ENCODE measurements at regions not wholly inside any gene's neighbourhood (a gene's known extent, or its start where the extent isn't known, plus 50 kb on each side); places are given as distances from the start of the nearest gene placed in this dataset.

DNA sequence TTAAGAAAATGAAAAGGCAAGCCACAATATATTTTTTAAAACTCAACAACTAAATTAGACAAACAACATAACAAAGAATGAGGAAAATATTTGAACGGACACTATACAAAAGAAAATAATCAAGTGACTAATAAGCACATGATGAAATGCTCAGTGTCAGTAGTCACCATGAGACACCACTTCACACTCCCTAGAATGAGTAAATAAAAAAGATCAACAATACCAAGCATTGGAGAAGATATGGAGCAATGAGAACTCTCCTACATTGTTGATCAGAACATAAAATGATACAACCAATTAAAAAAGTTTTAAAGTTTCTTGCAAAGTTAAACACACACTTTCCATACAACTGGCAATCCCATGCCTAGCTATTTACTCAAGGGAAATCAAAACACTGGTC lies 222.2 kb downstream of the C7orf25 start:
- H3K4me3 ChIP-seq (ENCODE audit: low read depth, low read length) = no peak overlapping the region
- TF ChIP-seq, protein P1, sequence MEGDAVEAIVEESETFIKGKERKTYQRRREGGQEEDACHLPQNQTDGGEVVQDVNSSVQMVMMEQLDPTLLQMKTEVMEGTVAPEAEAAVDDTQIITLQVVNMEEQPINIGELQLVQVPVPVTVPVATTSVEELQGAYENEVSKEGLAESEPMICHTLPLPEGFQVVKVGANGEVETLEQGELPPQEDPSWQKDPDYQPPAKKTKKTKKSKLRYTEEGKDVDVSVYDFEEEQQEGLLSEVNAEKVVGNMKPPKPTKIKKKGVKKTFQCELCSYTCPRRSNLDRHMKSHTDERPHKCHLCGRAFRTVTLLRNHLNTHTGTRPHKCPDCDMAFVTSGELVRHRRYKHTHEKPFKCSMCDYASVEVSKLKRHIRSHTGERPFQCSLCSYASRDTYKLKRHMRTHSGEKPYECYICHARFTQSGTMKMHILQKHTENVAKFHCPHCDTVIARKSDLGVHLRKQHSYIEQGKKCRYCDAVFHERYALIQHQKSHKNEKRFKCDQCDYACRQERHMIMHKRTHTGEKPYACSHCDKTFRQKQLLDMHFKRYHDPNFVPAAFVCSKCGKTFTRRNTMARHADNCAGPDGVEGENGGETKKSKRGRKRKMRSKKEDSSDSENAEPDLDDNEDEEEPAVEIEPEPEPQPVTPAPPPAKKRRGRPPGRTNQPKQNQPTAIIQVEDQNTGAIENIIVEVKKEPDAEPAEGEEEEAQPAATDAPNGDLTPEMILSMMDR (IDR thresholded peaks at IDR 0.05; ENCODE audit: insufficient read depth, low read depth, low read length) = no peak
- peak; percentile 20 for DNase-seq (ENCODE audit: low read depth)

DNA sequence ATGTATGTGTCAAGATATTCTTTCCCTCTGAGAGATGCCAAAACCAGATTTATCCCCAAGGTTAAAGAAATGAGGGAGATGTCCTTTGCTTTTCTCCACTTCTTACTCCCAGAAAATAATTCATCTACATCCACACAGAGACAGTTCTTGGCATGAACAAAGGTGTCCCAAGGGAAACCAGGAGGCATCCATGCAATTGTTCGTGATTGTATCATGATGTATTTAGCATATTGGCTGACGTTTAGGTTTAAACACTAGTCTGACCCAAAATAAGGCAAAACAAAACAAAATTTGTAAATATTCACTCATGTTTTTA lies 223.9 kb downstream of the C7orf25 start:
- H3K4me3 ChIP-seq (ENCODE audit: low read depth, low read length) = no peak overlapping the region
- DNase-seq (ENCODE audit: low read depth) = no peak
- TF ChIP-seq, protein P1 (IDR thresholded peaks at IDR 0.05; ENCODE audit: insufficient read depth, low read depth, low read length) = no peak

DNA sequence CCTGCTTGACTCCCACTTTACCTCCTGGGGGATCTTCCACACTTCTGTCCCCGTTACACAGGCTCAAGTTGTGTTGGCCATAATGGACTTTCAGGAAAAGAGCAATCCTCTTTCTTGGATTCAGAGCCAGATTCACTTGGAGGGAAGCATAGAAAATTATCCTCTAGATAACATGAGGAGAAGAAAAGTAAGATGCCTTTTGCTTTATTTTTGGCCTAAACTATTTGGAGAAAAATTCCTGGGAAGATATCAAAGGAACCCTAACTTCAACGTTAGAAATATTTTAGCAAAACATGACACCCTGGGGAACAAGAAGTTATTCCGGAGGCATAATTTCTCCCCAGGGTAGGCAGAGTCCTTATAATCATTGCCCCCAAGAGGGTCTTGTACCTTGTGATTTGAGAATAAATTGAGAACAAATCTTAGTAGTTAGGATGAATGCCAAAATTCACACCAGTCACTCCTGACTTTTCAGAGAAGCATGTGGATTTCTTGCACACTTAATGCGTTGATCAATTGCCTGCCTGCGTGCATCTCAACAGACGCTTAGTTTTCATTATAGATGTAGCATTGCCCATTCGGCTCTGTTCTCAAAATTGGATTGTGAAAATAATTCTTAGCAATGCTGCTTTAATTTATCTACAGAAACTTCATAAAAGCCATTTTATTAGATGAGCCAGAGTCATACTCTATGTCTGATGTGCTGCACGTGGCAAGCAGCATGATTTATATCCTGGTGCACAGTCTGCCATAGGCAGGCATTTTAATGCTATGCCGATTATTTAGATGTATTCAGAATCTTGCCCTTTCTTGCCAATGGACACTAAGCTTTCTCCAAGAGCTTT lies 224.4 kb downstream of the C7orf25 start:
- TF ChIP-seq, protein P1 (IDR thresholded peaks at IDR 0.05; ENCODE audit: insufficient read depth, low read depth, low read length) = no peak
- no peak overlapping the region for H3K4me3 ChIP-seq (ENCODE audit: low read depth, low read length)
- DNase-seq (ENCODE audit: low read depth) = no peak

DNA sequence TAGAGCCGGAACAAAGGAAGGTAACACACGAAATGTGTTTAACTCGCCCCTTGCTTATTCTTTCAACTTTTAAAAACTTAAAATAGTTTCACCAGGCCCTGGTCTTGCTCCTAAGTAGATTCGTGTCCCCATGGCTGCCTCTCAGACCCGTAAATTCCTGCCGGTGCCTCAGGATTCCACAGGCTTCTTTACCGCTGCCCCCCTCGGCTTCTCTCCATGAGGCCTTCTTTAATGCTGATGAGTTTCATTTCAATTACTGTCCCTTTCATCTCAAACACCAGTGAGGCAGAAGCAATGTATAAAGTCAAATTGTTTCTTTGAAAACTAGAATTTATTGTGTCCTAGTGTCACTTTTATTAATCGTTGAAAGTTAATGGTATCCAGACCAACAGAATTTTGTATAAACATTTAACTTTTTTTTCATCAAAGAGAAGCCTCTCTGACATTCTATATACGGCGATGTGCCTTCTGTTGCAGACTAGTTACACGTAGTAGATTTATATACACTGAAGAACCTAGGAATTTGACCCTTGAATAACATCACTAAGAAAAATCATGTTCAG lies 225.2 kb downstream of the C7orf25 start:
- TF ChIP-seq, protein P1 (IDR thresholded peaks at IDR 0.05; ENCODE audit: insufficient read depth, low read depth, low read length) = no peak
- DNase-seq (ENCODE audit: low read depth) = no peak
- no peak overlapping the region for H3K4me3 ChIP-seq (ENCODE audit: low read depth, low read length)

DNA sequence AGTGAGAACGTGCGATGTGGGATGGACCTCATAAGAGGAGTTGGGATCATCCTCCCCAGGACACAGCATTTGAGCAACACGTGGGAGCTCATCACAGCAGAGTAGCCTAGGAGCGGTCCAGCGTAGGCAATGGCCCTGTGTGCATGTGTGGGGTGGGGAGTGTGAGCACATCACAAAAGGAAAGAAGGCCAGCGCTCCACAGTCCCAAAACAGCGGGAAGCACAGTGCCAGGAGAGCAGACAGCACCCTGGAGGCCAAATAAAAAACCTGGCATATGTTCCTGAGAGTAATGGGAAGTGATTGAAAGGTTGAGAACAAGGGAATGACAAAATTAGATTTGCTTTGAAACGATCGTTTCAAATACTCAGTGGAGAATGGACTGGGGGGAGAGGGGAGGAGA lies 226.0 kb downstream of the C7orf25 start:
- no peak for DNase-seq (ENCODE audit: low read depth)
- TF ChIP-seq, protein P1 (IDR thresholded peaks at IDR 0.05; ENCODE audit: insufficient read depth, low read depth, low read length) = no peak
- H3K4me3 ChIP-seq (ENCODE audit: low read depth, low read length) = no peak overlapping the region

DNA sequence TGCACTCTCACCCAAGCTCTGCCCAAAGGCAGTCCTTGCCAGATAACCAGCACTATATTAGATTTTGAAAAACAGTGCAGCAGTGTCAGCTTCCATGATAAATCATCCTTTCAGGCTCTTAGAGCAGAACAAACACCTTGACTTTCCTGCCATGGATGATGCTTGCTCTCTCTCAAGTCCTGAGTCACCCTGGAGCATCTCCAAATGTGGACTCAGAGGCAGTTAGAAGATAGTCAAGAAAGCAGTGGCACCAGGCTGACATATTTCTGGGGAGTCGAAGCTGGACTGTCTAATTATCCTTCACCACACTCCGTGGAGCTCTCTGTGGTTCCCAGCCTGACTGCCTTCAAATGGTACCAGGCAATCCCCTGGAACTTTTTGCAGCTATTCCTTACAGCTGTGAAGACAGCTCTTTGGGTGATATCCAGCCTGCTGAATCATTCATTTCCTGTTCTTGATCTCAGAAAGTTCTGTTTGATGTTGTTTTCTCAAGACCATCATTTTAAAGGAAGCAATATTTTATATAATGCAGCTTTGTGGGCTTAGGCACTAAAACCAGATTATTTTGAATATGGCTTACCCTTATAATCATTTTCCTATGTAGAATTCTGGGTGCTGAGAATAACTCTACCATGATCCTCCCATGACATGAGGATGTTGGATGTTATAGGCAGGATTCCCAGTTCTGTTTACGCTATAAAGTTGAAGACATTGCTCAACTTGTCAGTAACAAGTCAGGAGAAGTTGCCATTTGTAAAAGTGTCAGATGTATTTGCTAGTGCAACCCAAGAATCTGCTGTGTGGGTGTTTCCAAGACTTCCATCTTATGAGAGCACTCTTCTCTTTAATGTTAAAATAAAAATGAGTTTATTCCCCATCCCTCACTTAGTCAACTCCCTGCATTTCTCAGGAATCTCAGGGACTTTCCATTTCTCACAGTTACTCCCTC lies 233.8 kb downstream of the C7orf25 start:
- H3K4me3 ChIP-seq (ENCODE audit: low read depth, low read length) = no peak overlapping the region
- TF ChIP-seq, protein P1 (IDR thresholded peaks at IDR 0.05; ENCODE audit: insufficient read depth, low read depth, low read length) = no peak
- peak; percentile 74 for DNase-seq (ENCODE audit: low read depth)

Data from fibroblast of villous mesenchyme (primary cell).